GM19468 (cell line): ENCODE measurements at regions not wholly inside any gene's neighbourhood (a gene's known extent, or its start where the extent isn't known, plus 50 kb on each side); places are given as distances from the start of the nearest gene placed in this dataset.

ENCODE experiments used
- ATAC-seq: cut with Tn5 transposase; IDR thresholded peaks from one replicate; pipeline ENCODE4 v1.9.1; 2021; ENCODE audit warnings: mild to moderate bottlenecking, moderate library complexity, moderate number of reproducible peaks; ENCODE audit not compliant: unreplicated experiment; ENCODE audit errors: extremely low read depth

DNA sequence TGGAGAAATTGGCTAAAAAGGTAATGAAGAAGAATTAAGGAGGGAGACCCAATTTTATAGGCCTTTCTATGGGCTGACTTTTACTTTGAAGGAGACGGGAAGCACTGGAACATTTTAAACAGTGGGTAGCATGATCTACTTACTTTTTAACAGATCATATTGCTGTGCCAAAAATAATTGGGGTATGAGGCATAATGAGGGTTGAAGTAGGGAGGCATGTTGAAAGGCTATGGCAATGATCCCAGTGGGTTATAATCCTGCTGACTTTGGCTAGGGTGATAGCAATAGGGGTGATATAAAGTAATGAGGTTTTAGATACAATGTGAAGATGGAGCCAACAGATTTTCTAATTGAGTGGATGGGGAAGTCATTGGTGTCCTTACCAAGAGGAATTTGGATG lies 73.2 kb downstream of the GPR37 start:
- ATAC-seq, result no peak

DNA sequence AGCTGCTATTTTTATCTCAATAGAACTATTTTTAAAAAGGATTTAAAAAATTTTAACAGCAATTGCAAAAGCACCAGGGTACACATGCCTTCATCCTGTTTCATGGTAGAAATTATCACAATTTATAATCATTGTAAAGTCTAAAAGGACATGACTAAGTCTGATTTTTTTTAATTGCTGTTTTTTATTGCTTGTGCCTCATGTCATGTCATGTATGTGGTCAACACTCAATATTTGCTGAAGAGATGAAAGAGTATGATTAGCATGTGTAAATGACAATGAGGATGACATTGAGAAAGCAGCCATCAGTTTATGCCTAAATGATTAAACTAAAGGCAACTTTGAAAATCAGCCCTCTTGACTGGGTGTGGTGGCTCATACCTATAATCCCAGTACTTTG lies 74.8 kb downstream of the GPR37 start:
- no peak for ATAC-seq

DNA sequence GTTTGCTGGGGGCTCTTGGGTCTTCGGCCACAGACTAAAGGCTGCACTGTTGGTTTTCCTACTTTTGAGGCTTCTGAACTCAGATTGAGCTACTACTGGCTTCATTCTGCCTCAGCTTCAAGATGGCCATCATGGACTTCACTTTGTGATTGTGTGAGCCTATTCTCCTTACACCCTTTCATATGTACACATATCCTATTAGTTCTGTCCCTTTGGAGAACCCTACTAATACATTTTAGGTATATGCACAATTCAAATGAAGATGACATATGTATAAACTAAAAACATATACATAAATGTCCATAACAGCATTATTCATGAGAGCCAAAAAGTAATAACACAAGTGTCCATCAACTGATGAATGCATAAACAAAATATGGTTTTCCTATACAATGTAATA lies 75.7 kb downstream of the GPR37 start:
- no peak for ATAC-seq

- no peak for ATAC-seq
These were observed 76.1 kb downstream of the GPR37 start for GRCh38 chr7:124689523-124689922.

DNA sequence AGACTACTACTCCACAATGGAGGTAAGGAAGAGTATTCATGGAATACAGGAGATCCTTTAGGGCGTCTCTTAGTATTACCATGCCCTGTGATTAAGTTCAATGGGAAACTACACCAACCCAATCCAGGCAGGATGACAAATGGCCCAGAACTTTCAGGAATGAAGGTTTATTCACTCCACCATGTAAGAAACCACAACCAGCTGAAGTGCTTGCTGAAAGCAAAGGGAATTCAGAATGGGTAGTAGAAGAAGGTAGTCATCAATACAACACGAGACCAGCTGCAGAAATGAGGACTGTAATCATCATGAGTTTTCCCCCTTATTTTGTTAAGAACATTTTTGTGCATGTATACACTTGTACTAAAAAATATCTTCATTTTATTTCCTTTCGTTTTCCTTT lies 76.6 kb downstream of the GPR37 start:
- ATAC-seq, result no peak

GRCh38 chr7:124686543-124687171 lies 78.9 kb downstream of the GPR37 start:
- ATAC-seq, result no peak

- ATAC-seq, result no peak
These were observed 83.6 kb downstream of the GPR37 start for GRCh38 chr7:124681946-124682345.

GRCh38 chr7:124680304-124680703 lies 85.3 kb downstream of the GPR37 start:
- ATAC-seq, result no peak

- ATAC-seq, result no peak
These were observed 85.9 kb downstream of the GPR37 start for GRCh38 chr7:124679586-124680225.

GRCh38 chr7:124679146-124679545 lies 86.4 kb downstream of the GPR37 start:
- no peak for ATAC-seq

DNA sequence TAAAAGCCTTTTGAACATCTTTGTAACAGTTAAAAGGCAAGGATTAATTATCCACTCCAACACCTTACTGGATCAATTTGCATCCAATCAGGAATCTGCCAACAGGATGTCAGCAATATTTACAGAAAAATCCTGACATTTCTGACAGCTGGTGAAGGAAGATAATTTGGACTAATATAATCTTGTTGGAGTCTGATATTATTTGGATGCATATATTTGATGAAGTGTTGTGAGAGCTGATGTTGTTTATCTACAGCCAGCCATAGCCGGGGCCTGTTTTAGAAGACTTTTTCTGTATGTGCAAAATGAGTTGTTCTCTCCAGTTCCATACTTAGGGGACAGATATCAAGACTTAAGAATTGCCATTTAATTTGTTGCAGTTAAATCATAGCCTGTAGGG lies 91.1 kb downstream of the GPR37 start:
- no peak for ATAC-seq

- ATAC-seq, result no peak
These were observed 93.6 kb downstream of the GPR37 start for GRCh38 chr7:124672011-124672410.

DNA sequence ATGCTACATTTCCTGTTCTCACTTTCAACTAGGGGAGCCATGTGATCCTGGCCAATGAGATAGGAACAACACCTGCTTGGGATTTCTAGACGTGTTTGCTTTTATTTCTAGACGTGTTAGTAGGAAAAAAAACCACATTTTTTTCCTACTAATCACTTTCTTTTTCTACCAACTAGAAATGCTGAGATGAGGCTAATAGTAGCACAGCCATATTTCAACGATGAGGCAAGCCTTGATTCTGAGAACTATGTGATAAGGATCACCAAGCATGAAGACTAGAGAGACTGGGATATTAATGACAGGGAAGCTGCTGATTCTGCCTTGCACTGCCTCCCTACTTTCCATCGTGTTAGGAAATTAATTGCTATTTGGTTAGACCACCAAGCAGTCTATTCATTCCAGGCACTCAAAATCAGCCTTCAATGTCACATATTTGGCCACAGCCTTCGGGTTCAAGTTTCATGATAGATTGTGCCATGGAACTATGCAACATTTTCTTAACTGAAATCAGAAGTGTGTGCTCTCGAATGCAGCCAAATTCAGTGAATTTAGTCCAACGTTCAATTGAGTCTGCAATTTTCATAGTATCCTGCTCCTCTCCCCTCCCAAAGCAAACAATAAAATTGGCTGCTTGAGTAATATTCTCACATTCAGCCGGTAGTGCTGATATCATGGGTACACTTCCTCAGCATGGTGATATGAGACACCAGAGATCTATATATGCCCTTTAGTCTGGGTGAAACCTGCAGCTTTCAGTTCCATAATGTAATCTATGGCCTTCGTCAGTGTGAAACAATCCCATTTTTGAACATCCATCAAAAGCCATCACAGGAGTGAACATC lies 98.1 kb downstream of the GPR37 start:
- ATAC-seq, result no peak

GRCh38 chr7:124662937-124663336 lies 102.7 kb downstream of the GPR37 start:
- no peak for ATAC-seq

GRCh38 chr7:124662372-124662771 lies 103.2 kb downstream of the GPR37 start:
- no peak for ATAC-seq

DNA sequence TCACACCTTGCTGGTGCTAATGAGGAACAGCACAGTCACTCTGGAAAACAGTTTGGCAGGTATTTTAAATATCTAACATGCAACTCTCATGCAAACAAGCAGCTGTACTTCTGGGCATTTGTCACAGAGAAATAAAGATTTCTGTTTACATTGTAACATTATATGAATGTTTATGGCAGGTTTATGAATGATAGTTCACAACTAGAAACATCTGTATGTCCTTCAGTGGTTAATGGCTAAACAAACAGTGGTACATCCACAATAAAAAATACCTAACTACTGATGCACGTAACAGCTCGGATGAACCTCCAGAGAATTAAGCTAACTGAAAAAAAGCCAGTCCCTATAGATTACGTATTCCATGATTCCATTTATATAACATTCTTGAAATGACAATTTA lies 109.6 kb downstream of the GPR37 start:
- no peak for ATAC-seq

- no peak for ATAC-seq
These were observed 113.4 kb downstream of the GPR37 start for GRCh38 chr7:124652237-124652636.

GRCh38 chr7:124651136-124651535 lies 114.5 kb downstream of the GPR37 start:
- no peak for ATAC-seq

DNA sequence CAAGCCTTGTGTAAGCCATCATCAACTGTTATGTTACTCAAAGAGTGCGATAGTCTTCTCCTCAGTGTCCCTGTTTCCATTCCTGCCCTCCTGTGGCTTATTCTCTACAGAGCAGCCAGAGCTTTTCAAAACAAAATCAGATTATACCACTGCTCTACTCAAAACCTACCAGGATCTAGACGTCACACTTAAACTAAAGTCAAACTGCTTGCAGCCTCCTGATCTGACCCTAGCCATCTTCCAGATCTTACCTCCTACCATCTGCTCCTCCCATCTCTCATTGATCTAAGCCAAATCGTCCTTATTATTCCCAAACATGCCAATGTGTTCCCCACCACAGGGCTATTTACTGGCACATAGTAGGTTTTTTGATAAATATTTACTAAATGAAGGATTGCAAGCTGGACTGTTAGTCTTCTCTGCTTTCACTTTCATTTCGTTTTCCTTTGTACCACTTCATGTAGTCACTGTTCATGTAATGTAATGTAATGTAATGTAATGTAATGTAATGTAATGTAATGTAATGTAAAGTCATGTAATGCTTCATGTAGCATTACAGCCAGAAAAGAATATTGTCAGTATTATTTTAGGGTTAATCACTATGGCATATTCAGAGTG lies 116.1 kb downstream of the GPR37 start:
- no peak for ATAC-seq

DNA sequence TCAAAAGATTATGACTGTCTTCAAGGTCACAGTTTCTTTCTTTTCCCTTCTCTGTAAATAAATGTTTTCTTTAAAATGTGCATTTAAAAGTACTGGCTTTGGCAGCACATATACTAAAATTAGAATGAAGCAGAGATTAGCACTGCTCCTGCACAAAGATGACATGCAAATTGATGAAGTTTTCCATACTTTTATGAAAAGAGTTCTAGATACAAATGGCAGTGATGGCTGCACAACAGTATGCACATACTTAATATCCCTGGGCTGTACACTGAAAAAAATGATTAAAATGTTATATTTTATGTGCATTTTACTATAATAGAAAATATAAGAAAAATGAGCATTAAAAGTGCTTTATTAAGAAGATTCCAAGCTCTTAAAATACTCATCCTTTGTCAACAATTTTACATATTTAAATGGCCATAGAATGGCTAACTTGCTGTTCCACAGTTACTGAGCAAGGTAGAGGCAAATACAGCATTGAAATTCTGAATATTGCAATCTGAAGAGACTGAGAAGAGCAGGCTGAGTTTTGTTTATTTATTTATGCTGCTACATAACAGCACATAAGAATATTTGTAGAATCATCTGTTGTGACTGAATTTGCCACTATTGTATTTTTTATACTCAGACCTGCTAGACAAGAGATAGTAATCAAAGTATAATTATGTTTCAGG lies 117.8 kb downstream of the GPR37 start:
- ATAC-seq, result no peak
